ENCODE measurements at regions not wholly inside any gene's neighbourhood (a gene's known extent, or its start where the extent isn't known, plus 50 kb on each side); places are given as distances from the start of the nearest gene placed in this dataset.
A peak's percentile ranks its signal among the peaks of the same experiment; 100 is the strongest.
"Not testable (repeated sequence)": the region's sequence is repeated elsewhere in the genome, so short reads cannot be mapped to it uniquely, and the experiment has no call there.

DNA sequence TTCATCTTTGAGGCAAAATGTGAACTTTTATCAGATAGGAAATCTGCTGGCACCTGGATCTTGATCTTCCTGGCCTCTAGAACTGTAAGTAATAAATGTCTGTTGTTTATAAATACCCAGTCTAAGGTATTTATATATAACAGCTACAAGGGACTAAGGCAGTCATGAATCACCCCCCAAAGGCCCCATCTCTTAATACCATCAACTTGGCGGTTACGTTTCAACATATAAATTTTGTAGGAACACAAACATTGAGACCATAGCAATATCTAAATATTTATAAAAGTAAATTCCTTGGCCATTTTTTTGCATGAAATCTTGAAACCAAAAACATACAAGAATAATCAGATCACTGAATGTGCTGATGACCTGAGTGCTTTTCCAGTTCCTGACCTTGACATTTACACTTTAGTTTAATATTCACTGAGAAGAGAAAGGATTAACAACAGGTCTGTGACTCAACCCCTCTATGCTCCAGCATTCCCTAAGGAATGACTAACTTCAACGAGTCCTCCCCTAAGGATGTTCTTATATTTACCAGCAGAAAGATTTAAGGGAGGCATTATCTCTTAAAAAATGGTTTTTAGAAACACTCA, 1438.5 kb upstream of the CELF2 start:
- H3K9ac ChIP-seq (ENCODE audit: low read length), result no peak overlapping the region
- DNase-seq (ENCODE audit: low read depth), result no peak
- H3K4me3 ChIP-seq (ENCODE audit: low read length), result no peak overlapping the region
- no peaks in the 10 kb centered on the region for H3K9me3 ChIP-seq (ENCODE audit: control insufficient read depth, low read length)
- no peaks in the 10 kb centered on the region for H3K27me3 ChIP-seq (replicated peaks; ENCODE audit: control insufficient read depth, insufficient read depth, low read length)
- no peaks in the 10 kb centered on the region for H3K36me3 ChIP-seq (ENCODE audit: control insufficient read depth, insufficient read depth, low read length, severe bottlenecking)
- H3K4me1 ChIP-seq (ENCODE audit: control insufficient read depth, insufficient read depth, low read length), result no peaks in the 10 kb centered on the region

DNA sequence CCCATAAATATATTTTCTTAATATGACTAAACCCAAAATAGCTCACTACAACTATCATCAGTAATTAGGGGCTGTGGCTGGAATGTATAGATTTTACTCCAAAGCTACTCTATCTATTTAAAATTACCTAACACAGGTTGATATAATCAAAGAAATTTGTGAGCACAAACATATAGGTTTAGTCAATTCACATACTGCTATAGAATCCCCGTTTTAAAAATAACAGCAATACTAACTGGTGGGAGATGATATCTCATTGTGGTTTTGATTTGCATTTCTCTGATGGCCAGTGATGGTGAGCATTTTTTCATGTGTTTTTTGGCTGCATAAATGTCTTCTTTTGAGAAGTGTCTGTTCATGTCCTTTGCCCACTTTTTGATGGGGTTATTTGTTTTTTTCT, 1434.9 kb upstream of the CELF2 start:
- not testable (repeated sequence) for H3K4me1 ChIP-seq (ENCODE audit: control insufficient read depth, insufficient read depth, low read length); H3K9ac ChIP-seq (ENCODE audit: low read length); H3K36me3 ChIP-seq (ENCODE audit: control insufficient read depth, insufficient read depth, low read length, severe bottlenecking); H3K9me3 ChIP-seq (ENCODE audit: control insufficient read depth, low read length); DNase-seq (ENCODE audit: low read depth); H3K4me3 ChIP-seq (ENCODE audit: low read length); H3K27me3 ChIP-seq (replicated peaks; ENCODE audit: control insufficient read depth, insufficient read depth, low read length)

DNA sequence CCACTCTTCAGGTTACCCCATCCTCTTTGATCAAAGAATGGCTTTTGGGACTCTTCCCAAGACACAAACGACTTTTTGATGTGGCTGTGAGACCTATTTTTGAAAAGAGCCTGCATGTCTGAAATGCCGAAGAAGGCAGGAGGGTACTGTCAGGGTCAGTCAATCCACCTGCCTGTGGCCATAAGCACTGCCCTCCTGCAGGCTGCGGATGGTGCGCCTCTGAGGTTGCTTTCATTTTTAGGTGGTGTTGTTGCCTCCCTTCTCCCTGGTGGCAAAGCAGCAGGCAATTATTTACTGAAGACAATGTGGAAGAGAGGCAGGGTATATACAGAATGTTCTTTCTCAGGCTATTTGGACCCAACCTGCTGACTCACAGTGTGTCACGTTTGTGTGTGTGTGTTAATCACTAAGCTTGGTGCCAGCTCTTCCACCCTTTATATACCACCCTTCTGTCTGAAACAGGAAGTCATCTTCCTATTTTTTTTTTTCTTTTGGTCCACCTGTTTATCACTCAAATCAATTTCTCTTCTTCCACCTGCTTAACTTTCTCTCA, 1421.2 kb upstream of the CELF2 start:
- no peak for DNase-seq (ENCODE audit: low read depth)
- Histone ChIP-seq H3K4me3 (ENCODE audit: low read length) (no peak overlapping the region), H3K27me3 (replicated peaks; ENCODE audit: control insufficient read depth, insufficient read depth, low read length) (no peaks in the 10 kb centered on the region)

DNA sequence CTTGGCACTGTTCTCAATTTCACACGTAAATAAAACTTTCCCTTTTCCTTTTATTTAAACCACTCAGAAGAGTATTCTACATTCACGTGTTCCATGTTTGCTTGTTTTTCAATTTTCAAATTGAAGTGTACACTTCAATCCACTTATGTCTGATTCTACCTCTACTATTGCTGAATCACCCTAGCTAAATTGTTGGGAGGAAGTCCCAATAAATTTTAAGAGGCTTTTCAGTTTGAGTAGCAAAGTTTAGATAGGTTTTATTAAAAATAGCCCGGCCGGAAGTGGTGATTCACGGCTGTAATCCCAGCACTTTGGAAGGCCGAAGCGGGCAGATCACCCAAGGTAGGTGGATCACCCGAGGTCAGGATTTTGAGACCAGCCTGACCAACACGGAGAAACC, 1414.7 kb upstream of the CELF2 start:
- no peaks in the 10 kb centered on the region for H3K4me1 ChIP-seq (ENCODE audit: control insufficient read depth, insufficient read depth, low read length)
- H3K9me3 ChIP-seq (ENCODE audit: control insufficient read depth, low read length), result no peaks in the 10 kb centered on the region
- H3K9ac ChIP-seq (ENCODE audit: low read length), result no peak overlapping the region
- no peaks in the 10 kb centered on the region for H3K27me3 ChIP-seq (replicated peaks; ENCODE audit: control insufficient read depth, insufficient read depth, low read length)
- H3K4me3 ChIP-seq (ENCODE audit: low read length), result no peak overlapping the region
- DNase-seq (ENCODE audit: low read depth), result no peak
- no peaks in the 10 kb centered on the region for H3K36me3 ChIP-seq (ENCODE audit: control insufficient read depth, insufficient read depth, low read length, severe bottlenecking)

More for the DNA sequence above, 1421.2 kb upstream of the CELF2 start:
- Histone ChIP-seq H3K9ac (ENCODE audit: low read length) (no peak overlapping the region), H3K4me1 (ENCODE audit: control insufficient read depth, insufficient read depth, low read length) (peaks cover 8% of the 10 kb centered on the region), H3K36me3 (ENCODE audit: control insufficient read depth, insufficient read depth, low read length, severe bottlenecking) (no peaks in the 10 kb centered on the region), H3K9me3 (ENCODE audit: control insufficient read depth, low read length) (no peaks in the 10 kb centered on the region)

DNA sequence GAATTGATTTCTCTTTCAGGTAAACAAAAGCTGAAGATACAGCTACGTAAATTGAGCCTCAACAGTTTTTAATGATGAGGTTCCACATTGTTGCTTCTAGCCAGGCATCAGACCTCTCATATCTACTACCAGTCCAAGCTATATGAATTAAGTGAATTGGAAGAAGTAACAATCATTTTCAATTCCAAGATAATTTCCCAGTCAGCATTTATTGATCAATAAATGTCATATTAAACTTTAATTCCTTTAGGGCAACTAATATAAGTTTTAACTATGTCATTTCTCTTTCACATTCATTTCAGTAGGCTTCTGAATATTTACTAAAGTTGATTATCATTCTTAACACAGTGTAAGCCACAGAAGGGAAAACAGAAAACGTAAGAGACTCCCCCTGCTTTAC, 1413.7 kb upstream of the CELF2 start:
- H3K4me3 ChIP-seq (ENCODE audit: low read length), result no peak overlapping the region
- H3K27me3 ChIP-seq (replicated peaks; ENCODE audit: control insufficient read depth, insufficient read depth, low read length), result no peaks in the 10 kb centered on the region
- no peak for DNase-seq (ENCODE audit: low read depth)
- no peaks in the 10 kb centered on the region for H3K4me1 ChIP-seq (ENCODE audit: control insufficient read depth, insufficient read depth, low read length)
- no peaks in the 10 kb centered on the region for H3K36me3 ChIP-seq (ENCODE audit: control insufficient read depth, insufficient read depth, low read length, severe bottlenecking)
- no peak overlapping the region for H3K9ac ChIP-seq (ENCODE audit: low read length)
- H3K9me3 ChIP-seq (ENCODE audit: control insufficient read depth, low read length), result no peaks in the 10 kb centered on the region

DNA sequence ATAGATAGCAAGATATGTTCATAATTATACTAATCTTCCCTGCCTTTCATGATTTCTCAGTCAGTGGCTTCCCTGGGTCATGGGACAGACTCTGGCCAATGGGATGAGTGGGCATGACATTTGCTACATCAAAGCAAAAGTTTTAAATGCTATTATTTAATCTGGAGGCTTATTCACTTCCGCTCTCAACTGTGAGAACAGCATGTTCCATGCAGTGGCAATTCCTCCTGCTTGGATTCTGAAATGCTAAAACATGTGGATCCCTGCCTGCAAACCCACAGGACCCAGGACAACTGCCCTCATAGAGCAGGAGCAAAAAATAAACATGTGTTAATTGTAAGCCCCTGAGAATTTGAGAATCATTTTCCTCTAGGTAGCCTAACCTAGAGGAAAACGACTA, 1412.4 kb upstream of the CELF2 start:
- Histone ChIP-seq H3K4me1 (ENCODE audit: control insufficient read depth, insufficient read depth, low read length) (no peaks in the 10 kb centered on the region), H3K4me3 (ENCODE audit: low read length) (no peak overlapping the region), H3K9ac (ENCODE audit: low read length) (no peak overlapping the region), H3K36me3 (ENCODE audit: control insufficient read depth, insufficient read depth, low read length, severe bottlenecking) (no peaks in the 10 kb centered on the region), H3K27me3 (replicated peaks; ENCODE audit: control insufficient read depth, insufficient read depth, low read length) (no peaks in the 10 kb centered on the region), H3K9me3 (ENCODE audit: control insufficient read depth, low read length) (no peaks in the 10 kb centered on the region)
- DNase-seq (ENCODE audit: low read depth), result no peak

DNA sequence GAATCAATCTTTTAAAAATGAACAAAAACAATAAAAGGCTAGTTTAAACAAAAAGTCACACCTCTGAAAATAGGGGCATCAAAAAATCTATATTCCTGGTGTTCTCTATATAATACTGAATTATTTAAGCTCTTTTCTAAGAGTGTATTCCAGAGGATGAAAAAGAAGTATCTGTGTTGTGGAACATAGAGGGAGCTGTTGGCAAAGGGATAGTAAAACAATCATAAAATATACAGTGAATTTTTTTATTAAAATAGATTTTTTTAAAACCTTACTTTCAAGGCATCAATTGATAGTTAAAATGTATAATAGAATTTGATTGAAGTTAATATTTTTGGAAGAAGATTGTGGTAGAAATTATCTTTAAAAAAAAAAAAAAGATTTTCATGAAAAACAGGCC, 1409.1 kb upstream of the CELF2 start:
- H3K4me1 ChIP-seq (ENCODE audit: control insufficient read depth, insufficient read depth, low read length), result peaks cover 5% of the 10 kb centered on the region
- H3K9me3 ChIP-seq (ENCODE audit: control insufficient read depth, low read length), result no peaks in the 10 kb centered on the region
- no peaks in the 10 kb centered on the region for H3K27me3 ChIP-seq (replicated peaks; ENCODE audit: control insufficient read depth, insufficient read depth, low read length)
- H3K36me3 ChIP-seq (ENCODE audit: control insufficient read depth, insufficient read depth, low read length, severe bottlenecking), result no peaks in the 10 kb centered on the region
- H3K9ac ChIP-seq (ENCODE audit: low read length), result no peak overlapping the region
- peak; percentile 6 for DNase-seq (ENCODE audit: low read depth)
- no peak overlapping the region for H3K4me3 ChIP-seq (ENCODE audit: low read length)

DNA sequence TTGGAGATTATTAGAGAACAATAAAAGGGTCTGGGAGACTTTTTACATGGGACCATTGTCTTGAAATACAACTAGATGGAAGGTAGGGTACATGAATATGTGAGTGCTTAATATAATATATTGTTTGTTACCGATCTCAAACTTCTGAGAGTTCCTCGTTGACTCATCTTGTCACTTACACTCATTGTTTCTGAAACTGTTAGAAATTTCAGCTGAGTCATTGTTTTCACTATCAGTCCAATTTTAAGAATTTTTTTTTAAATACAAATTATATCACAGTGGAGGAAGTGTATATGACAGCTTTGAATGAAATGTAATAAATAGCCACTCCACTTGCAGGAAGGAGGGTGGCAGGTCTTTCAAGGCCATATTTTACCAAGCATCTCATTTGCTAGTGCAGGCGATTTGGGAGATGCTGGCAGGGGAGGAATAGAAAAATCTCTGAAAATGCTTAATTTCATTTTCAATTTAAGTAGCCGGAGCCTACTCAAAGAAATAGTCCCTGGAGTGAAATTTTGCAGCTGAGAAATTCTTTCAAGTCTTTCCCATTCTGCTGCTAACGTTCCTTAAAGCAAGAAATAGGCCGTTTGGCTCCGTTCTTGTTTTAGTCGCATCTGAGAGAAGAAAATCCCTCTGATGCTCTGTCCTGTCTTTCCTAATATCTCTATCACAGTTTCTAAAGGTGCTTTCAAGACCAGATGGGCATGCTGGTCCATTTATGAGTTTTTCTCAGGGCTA, 1404.2 kb upstream of the CELF2 start:
- DNase-seq (ENCODE audit: low read depth), result no peak
- Histone ChIP-seq H3K4me3 (ENCODE audit: low read length) (peak overlapping the region; percentile 17), H3K4me1 (ENCODE audit: control insufficient read depth, insufficient read depth, low read length) (peaks cover 7% of the 10 kb centered on the region), H3K27me3 (replicated peaks; ENCODE audit: control insufficient read depth, insufficient read depth, low read length) (no peaks in the 10 kb centered on the region), H3K9me3 (ENCODE audit: control insufficient read depth, low read length) (no peaks in the 10 kb centered on the region), H3K36me3 (ENCODE audit: control insufficient read depth, insufficient read depth, low read length, severe bottlenecking) (no peaks in the 10 kb centered on the region), H3K9ac (ENCODE audit: low read length) (no peak overlapping the region)

DNA sequence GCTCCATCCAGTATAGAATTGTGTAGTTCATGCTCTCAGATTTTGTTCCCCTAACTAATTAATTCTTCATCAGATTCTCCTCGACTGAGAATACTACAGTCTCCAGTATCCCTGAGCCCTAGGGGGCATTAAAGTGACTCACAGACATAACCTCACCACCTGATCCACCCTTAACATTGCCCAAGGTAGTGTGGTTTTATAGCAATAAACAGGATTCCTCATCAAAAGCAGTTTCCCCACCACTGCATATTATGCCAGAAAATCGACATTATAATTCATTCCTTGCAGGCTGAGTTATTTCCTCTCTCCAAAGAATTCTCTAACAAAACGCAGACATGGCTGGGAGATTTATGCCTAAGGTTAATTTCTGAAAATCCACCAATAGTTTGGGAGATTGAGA, 1402.5 kb upstream of the CELF2 start:
- no peak overlapping the region for H3K4me3 ChIP-seq (ENCODE audit: low read length)
- H3K36me3 ChIP-seq (ENCODE audit: control insufficient read depth, insufficient read depth, low read length, severe bottlenecking), result no peaks in the 10 kb centered on the region
- no peak for DNase-seq (ENCODE audit: low read depth)
- peaks cover 7% of the 10 kb centered on the region for H3K4me1 ChIP-seq (ENCODE audit: control insufficient read depth, insufficient read depth, low read length)
- H3K9ac ChIP-seq (ENCODE audit: low read length), result no peak overlapping the region
- H3K9me3 ChIP-seq (ENCODE audit: control insufficient read depth, low read length), result no peaks in the 10 kb centered on the region
- no peaks in the 10 kb centered on the region for H3K27me3 ChIP-seq (replicated peaks; ENCODE audit: control insufficient read depth, insufficient read depth, low read length)

DNA sequence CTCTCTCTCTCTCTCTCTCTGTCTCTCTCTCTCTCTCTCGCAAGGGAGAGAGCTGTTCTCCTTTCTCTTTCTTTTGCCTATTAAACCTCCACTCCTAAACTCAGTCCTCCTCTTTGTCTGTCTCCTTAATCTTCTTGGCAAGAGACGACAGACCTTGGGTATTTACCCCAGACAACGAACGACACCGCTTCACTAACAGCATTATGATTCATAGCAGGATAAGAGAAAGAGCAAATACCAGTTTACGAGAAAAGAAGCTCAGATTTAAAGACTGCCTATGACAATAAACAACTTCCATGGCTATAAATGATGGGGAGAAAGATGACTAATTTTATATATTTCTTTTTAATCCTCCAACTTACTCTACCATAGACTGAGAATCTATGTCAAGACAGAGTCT, 1396.5 kb upstream of the CELF2 start:
- H3K9ac ChIP-seq (ENCODE audit: low read length), result no peak overlapping the region
- H3K4me3 ChIP-seq (ENCODE audit: low read length), result no peak overlapping the region
- no peaks in the 10 kb centered on the region for H3K9me3 ChIP-seq (ENCODE audit: control insufficient read depth, low read length)
- H3K36me3 ChIP-seq (ENCODE audit: control insufficient read depth, insufficient read depth, low read length, severe bottlenecking), result no peaks in the 10 kb centered on the region
- no peaks in the 10 kb centered on the region for H3K4me1 ChIP-seq (ENCODE audit: control insufficient read depth, insufficient read depth, low read length)
- H3K27me3 ChIP-seq (replicated peaks; ENCODE audit: control insufficient read depth, insufficient read depth, low read length), result no peaks in the 10 kb centered on the region
- DNase-seq (ENCODE audit: low read depth), result no peak

DNA sequence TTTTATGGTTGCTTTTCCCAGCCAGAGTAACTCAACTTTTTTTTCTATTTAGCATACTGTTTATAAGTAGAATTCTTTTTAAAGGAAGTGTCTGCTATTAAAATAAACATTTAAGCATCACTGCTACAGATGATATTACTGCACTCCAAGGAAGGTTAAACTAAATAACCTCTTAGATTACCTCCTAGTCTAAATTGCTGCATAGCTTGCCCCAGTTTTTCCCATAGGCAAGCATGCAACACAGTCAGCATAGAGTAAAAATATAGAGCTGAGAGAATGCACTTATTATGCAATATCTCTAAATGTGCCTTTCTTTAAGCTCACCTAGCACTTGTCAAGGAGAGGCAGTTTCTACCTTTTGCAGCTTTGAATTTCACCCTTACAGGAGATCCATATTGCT, 1392.4 kb upstream of the CELF2 start:
- Histone ChIP-seq H3K36me3 (ENCODE audit: control insufficient read depth, insufficient read depth, low read length, severe bottlenecking) (no peaks in the 10 kb centered on the region), H3K4me1 (ENCODE audit: control insufficient read depth, insufficient read depth, low read length) (no peaks in the 10 kb centered on the region), H3K27me3 (replicated peaks; ENCODE audit: control insufficient read depth, insufficient read depth, low read length) (no peaks in the 10 kb centered on the region), H3K9ac (ENCODE audit: low read length) (no peak overlapping the region), H3K9me3 (ENCODE audit: control insufficient read depth, low read length) (no peaks in the 10 kb centered on the region), H3K4me3 (ENCODE audit: low read length) (no peak overlapping the region)
- no peak for DNase-seq (ENCODE audit: low read depth)
